ENCODE measurements at regions not wholly inside any gene's neighbourhood (a gene's known extent, or its start where the extent isn't known, plus 50 kb on each side); places are given as distances from the start of the nearest gene placed in this dataset.

DNA sequence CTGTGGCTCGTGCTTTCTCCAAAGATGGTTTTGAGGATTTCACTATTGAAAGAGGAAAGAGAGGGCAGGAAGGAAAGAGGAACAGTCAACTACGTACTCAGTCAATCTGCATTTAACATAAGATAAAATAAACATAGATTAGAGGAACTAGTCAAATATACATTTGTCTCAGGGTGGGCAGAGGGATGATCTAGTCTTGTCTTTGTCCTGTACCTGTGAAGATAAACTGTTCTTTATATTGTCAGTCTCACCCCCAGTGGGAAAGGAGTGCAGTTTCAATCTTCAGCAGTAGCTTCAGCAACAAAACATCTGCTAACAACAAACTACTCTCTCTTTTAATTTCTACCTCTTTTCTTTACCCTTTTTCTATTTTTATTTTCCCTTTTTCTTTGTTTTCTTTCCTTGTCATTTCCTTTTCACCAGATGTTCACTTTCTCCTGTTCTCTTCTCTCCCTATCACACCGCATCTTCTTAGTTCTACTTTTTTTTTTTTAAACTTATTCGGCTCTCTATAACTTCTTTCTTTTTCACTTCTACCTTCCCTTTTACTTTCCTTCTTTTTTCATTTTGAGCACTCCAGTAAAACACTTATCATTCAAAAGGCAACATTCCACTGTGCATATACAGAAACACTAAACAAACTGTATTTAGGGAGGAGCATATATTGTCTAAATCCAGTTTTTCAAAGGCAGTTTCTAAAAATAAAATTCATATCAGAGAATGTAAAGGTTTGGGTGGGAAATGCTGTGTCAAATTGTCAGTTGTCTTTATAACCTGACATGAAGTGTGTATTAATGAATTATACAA, 51.4 kb upstream of the GUCY1A1 start:
- TF ChIP-seq, protein P1, sequence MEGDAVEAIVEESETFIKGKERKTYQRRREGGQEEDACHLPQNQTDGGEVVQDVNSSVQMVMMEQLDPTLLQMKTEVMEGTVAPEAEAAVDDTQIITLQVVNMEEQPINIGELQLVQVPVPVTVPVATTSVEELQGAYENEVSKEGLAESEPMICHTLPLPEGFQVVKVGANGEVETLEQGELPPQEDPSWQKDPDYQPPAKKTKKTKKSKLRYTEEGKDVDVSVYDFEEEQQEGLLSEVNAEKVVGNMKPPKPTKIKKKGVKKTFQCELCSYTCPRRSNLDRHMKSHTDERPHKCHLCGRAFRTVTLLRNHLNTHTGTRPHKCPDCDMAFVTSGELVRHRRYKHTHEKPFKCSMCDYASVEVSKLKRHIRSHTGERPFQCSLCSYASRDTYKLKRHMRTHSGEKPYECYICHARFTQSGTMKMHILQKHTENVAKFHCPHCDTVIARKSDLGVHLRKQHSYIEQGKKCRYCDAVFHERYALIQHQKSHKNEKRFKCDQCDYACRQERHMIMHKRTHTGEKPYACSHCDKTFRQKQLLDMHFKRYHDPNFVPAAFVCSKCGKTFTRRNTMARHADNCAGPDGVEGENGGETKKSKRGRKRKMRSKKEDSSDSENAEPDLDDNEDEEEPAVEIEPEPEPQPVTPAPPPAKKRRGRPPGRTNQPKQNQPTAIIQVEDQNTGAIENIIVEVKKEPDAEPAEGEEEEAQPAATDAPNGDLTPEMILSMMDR (IDR thresholded peaks at IDR 0.05): no peak
- no peak for TF ChIP-seq POLR2A (IDR thresholded peaks at IDR 0.05)
